Stimulated activated CD4-positive, alpha-beta T cell treated with anti-CD3 and anti-CD28 coated beads, Interleukin-4, amount 100 ng/mL, for 24 hours (primary cell): ENCODE measurements at regions not wholly inside any gene's neighbourhood (a gene's known extent, or its start where the extent isn't known, plus 50 kb on each side); places are given as distances from the start of the nearest gene placed in this dataset.
A peak's percentile ranks its signal among the peaks of the same experiment; 100 is the strongest.

Experiments
- DNase-seq: peaks from one replicate; pipeline ENCODE4 v3.0.0-alpha.2; 2020

- DNase-seq: no peak
These were observed 382.1 kb upstream of the TBL1XR1 start for GRCh38 chr3:177579419-177579818.

GRCh38 chr3:177580437-177580836 lies 383.2 kb upstream of the TBL1XR1 start:
- DNase-seq: no peak

GRCh38 chr3:177585271-177585670 lies 388.0 kb upstream of the TBL1XR1 start:
- DNase-seq: no peak

DNA sequence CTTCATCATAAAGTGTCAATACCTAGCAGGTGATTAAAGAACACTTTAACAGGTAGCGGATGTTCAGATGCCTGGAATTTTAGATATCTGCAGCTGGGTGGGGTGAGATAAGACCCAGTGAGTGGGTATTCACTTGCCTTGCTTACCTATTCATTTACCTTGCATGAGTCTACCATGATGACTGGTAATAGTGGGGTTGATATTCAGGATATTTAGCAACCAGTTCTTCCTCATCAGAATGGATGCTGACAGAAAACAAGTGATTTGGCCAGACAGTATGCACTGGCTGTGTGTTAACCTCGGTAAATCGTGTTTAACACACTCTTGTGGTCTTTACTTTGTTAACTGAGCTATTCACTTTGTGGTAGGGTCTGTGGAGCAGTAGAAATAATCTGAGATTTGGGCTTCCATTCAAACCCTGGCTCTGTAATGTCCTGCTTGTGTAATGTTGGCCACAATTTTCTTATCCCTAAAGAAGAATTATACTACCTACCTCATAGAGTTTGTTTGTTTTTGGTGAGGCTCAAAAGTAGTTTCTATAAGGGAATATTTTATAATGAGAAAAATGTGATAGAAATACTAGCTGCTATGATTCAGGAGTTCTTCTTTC lies 391.9 kb upstream of the TBL1XR1 start:
- DNase-seq: no peak

- no peak for DNase-seq
These were observed 392.7 kb upstream of the TBL1XR1 start for GRCh38 chr3:177589911-177590381.

DNA sequence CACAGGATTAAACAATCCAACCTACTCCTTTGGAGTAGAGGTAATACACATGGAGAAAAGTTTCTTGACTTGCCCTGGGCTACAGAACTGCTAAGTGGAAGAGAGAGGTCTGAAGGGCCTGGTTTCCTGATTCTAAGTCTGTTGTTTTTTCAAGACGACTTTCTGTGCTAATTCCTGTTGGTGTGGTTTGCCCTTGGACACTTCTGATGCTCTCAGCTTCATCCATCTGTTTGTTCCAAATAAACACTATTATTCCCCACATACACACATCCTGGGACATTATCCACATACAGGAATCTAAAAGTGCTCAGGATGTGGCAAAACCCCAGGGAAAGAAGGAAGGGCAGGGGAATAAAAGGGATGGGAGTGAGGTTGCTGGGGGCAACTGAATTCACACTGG lies 393.5 kb upstream of the TBL1XR1 start:
- no peak for DNase-seq

DNA sequence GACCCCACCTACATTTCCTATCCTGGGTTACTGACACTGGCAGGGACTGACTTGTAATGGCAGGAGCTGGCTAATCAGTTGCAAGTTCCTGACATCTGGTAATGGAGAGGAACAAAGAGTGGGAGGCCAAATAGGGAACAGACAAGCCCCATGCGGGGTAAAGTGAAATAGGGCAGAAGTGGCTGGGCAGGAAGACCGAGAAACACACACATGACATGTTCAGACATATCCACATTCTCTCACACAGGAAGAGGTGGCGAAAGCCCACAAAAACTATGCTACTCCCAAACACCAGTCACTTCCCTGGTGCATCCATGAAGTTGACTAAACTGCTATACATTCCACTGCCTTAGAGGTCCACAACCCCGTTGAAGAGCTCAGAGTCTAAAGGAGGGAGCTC lies 394.1 kb upstream of the TBL1XR1 start:
- DNase-seq: no peak

GRCh38 chr3:177594096-177594495 lies 396.8 kb upstream of the TBL1XR1 start:
- no peak for DNase-seq

DNA sequence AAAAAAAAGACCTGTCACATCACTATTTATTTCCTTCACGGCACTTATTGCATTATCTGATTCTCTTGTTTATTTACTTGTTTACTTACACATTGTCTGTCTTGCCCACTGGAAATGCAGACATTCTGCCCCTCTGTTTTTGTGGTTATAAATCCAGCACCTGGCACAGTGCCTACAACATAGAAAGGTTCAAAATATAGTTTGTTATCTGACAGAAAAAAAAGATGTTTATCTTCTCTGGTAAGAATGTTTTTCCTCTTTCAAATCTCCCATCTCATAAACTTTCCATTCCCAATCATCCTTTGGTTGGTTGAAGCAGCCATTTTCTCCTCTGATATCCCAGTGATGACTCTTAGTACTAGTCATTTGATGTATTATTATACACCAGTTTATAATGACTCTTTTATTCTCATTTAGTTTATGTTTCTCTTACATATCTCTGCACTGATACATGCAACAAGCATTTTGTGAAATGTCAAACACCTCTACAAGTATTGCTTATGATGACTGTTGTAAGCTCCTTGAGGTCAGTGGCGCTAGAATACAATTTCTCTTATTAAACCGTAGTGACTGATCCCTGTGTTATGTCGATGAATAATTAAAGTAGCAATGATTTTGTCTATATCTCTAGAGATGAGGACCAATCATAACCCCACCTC lies 398.4 kb upstream of the TBL1XR1 start:
- DNase-seq: no peak

DNA sequence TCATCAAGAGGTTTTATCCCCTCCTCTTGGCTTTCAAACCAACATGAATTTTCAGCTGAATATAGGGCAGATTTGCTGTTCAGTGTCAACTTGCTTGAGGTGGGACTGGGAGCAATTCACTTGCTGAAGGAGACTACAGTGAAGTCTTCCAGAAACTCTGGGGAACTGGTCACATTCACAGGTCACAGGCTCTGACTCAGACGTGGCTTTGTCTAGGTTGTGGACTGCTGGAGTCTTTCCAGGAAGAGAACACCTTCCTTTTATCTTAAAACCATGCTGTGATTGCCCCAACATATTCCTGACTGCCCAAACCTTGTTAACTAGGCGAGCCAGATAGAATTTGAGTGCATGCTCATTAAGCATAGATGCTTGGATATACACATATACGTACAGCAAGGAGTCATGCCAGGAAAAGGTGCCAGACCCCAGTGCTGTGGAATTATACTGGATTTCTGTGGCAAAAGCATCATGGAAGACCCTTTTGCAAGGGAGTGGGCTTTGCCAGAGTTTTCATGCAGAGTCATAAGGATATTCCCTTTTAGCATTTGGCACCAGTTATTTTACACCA lies 399.1 kb upstream of the TBL1XR1 start:
- no peak for DNase-seq

DNA sequence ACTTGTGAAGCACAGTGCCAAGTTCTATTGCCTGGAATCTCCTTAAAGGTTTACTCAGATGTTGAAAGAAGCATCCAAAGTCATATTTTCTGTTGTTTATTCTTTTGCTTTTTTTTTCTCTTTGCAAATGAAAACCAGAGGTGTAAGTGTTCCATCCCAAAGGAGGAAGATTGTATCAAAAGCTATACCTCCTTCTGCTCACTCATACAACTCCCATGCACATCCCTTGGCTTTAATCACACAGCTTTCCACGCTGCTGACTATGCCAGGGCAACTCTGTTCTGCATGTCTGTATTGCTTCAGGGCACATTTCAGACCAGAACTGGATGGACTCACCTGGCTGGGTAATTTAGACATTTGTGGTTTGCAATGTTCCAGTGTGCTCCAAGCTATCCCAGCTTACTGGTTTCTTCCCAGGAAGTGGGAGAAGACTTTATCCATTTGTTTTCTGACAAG lies 399.6 kb upstream of the TBL1XR1 start:
- no peak for DNase-seq

DNA sequence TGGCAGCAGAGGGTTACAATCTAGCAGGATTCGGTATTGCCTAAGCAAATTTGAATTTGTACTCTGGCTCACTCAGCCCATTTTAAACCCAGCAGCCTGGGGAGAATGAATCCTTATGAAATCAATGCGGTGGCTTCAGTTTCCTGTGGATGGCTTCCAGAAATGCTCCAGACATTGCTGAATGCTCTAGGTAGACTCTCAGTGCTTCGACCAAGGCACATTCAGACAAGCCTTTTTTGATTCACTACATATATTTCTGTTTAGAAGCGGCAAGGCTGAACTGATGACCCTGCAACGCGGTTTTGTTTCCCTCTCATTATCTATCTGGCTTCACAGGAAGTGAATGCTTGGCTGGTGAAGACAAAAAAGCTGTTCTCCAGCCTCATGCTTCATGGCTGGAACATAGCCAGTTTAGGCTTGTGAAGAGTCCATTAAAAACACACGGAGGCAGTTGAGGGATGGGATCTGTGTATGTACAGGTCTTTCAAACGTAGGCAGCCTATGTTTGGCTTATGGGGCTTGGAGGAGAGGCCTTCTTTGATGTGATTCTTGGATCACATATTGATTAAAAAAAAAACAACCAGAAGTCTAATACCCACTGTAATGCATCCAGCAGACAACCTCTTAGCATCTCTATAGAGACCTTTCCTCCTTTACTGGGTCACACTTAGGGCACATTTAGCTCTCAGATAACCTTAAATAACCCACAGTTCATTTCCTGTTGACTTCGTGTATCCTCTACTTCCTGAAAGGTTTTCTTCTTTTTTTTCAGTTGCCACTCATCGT lies 400.2 kb upstream of the TBL1XR1 start:
- peak; percentile 15 for DNase-seq

DNA sequence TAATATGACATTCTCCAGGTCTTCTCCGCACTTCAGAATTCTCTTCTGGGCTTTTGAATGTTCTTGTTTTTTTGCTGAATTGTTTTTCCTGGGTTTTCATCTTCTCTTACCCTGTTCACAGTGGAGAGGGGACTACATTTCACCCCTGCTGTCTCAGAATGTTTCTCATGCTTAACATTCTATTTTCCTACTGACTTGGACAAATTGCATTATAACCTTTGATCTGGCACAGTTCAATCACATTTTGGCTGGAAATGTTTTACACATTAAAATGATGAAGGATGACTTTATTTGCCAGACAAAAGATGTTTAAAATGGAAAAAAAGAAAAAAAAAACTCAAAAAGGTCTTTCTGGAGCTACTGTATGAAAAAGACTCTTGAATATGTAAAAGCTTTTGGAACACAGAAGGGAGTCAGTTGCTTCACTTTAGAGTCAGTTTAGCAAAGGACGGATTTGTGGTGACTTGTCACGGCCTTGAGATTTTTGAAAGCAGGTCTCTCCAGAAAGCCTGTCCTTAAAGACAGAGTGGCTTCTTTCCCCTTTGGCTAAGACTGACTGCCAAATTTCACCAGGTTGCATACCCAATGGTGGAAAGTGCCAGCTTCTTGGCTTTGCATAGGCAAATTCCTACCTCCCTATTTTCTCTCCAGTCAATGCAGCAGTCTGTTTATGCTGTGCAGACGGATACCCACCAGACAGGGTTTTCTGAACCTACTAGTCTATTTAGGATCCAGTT lies 401.0 kb upstream of the TBL1XR1 start:
- DNase-seq: no peak

DNA sequence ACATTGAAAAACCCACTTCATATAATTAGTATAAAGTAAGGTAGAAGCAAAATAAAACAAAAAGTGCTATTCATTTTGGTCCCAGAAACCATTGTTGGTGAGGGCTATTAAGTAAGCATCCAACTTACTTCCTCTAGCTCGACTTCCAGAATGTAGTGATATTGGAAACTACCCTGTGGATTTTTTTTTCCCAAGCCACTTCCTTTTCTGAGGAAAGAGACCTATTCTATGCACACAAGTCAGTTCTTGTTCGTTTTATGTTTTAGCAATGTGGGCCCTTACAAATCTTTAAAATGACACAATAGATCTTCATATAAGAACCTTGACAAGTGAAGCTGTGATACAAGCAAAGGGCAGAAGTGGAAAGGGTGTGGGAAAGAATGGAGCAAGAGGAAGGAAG lies 402.0 kb upstream of the TBL1XR1 start:
- no peak for DNase-seq

- no peak for DNase-seq
These were observed 402.6 kb upstream of the TBL1XR1 start for GRCh38 chr3:177599837-177600236.

- DNase-seq: no peak
These were observed 403.1 kb upstream of the TBL1XR1 start for GRCh38 chr3:177600411-177600810.

DNA sequence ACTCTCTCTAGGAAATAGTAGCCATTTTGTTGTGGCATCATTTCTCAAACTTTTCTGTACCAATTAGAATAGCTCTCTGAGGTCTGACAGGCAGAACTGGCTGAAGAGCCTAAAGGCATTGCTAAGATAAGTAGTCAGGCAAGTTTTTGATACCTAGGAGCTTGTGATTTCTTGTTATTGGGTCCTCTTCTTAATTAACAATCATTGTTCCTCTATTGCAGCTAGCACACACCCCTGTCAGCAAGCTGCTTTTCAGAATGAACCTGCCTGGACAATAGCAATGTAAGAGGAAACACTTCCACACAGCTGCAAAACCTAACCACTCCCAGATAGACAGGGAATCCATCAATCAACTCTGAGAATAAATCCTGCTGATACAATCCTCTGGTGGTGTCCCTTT lies 403.9 kb upstream of the TBL1XR1 start:
- DNase-seq: no peak

GRCh38 chr3:177602601-177603147 lies 405.4 kb upstream of the TBL1XR1 start:
- DNase-seq: no peak

GRCh38 chr3:177603148-177603603 lies 405.9 kb upstream of the TBL1XR1 start:
- DNase-seq: no peak

- DNase-seq: no peak
These were observed 406.9 kb upstream of the TBL1XR1 start for GRCh38 chr3:177604181-177604580.

DNA sequence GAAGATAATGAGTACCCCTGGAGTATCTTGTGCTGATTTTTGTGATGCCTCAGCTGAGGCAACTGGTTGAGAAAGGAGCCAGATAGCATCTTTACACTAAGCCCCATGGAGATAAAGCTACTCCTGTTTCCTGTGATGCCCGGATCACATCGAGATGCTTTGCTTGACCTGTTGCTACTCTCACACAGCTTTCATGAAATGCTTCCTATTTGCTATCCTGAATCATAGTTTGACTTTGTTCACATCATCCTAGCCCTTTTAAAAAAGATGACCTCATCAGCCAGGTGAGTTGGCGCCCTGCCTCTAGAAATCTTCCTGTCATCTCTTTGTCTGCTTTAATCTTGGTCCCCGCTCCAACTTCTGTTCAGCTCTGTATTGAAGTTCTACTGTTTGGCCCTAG lies 409.6 kb upstream of the TBL1XR1 start:
- DNase-seq: no peak

DNA sequence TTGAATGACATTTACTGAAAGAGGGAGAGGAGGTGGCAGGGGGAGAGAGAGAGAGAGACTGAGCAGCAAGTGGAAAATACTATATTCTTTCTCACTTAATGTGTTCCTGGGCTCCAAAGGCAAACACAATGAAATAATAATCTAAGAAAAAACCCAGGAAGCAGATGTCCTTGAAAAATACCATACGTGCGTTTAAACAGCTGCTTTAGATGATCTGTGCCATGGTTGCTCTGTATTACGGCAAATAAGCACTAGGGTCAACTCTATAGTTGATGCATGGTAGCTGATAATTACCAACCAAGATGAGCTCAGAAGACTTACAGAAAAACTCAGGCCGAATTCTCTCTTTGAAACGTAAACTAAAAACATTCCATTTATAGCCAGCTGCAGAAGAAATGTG lies 410.3 kb upstream of the TBL1XR1 start:
- no peak for DNase-seq

DNA sequence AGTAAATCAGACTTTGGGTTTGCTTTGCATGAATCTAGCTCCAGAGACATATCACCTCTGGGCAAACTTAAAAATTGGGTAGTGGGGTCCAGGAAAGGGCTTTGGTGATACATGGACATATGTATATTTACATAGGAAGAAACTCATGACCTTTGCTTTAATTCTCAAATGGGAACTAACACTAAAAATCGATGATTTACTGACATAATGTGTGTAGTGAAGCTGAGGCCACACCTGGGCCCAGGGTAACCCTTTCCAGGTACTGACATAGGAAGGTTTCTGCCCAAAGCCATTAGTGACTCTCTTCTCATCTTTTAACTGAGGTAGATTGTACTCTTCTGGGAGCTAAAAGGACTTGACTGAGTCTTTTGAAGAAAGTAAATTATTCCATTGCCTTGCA lies 411.2 kb upstream of the TBL1XR1 start:
- no peak for DNase-seq
